T-helper 1 cell (primary cell): ENCODE measurements at regions not wholly inside any gene's neighbourhood (a gene's known extent, or its start where the extent isn't known, plus 50 kb on each side); places are given as distances from the start of the nearest gene placed in this dataset.
A peak's percentile ranks its signal among the peaks of the same experiment; 100 is the strongest.
"Not testable (repeated sequence)": the region's sequence is repeated elsewhere in the genome, so short reads cannot be mapped to it uniquely, and the experiment has no call there.

ENCODE experiments used
- DNase-seq, 5 donors: peaks; one replicate each; pipeline ENCODE4 v3.0.0-alpha.2; 2012 to 2020

- peak in 1 of 5 donors; percentile 24 for DNase-seq
Observed at GRCh38 chr5:15013654-15014463, 142.3 kb upstream of the ANKH start.

- no peak for DNase-seq
Observed at GRCh38 chr5:15012061-15012460, 140.5 kb upstream of the ANKH start.

GRCh38 chr5:15010936-15011335 lies 139.4 kb upstream of the ANKH start:
- no peak for DNase-seq

GRCh38 chr5:15009420-15009819 lies 137.8 kb upstream of the ANKH start:
- no peak for DNase-seq

GRCh38 chr5:15008921-15009320 lies 137.3 kb upstream of the ANKH start:
- no peak for DNase-seq

GRCh38 chr5:15008476-15008875 lies 136.9 kb upstream of the ANKH start:
- DNase-seq = no peak

GRCh38 chr5:15007646-15008045 lies 136.1 kb upstream of the ANKH start:
- no peak for DNase-seq

- DNase-seq = no peak
Observed at GRCh38 chr5:15004506-15004905, 132.9 kb upstream of the ANKH start.

GRCh38 chr5:15003511-15003920 lies 131.9 kb upstream of the ANKH start:
- peak in 4 of 5 donors; percentile 12 to 73 (median 37) for DNase-seq

- no peak for DNase-seq
Observed at GRCh38 chr5:15002791-15003190, 131.2 kb upstream of the ANKH start.

- no peak for DNase-seq
Observed at GRCh38 chr5:15002173-15002572, 130.6 kb upstream of the ANKH start.

GRCh38 chr5:15001517-15001916 lies 129.9 kb upstream of the ANKH start:
- no peak for DNase-seq

- DNase-seq = no peak
Observed at GRCh38 chr5:14998491-14998890, 126.9 kb upstream of the ANKH start.

- no peak for DNase-seq
Observed at GRCh38 chr5:14996997-14997396, 125.4 kb upstream of the ANKH start.

GRCh38 chr5:14995229-14995628 lies 123.7 kb upstream of the ANKH start:
- DNase-seq = no peak

- not testable (repeated sequence) for DNase-seq
Observed at GRCh38 chr5:14993459-14994133, 122.0 kb upstream of the ANKH start.

GRCh38 chr5:14992751-14993458 lies 121.3 kb upstream of the ANKH start:
- peak; percentile 13 to 83 (median 48) for DNase-seq

GRCh38 chr5:14988223-14988622 lies 116.6 kb upstream of the ANKH start:
- no peak for DNase-seq

- DNase-seq = no peak
Observed at GRCh38 chr5:14986413-14986812, 114.8 kb upstream of the ANKH start.

- DNase-seq = peak in 2 of 5 donors; percentile 5 to 18
Observed at GRCh38 chr5:14983666-14984441, 112.3 kb upstream of the ANKH start.

- no peak for DNase-seq
Observed at GRCh38 chr5:14980698-14981097, 109.1 kb upstream of the ANKH start.

- no peak for DNase-seq
Observed at GRCh38 chr5:14977058-14977685, 105.6 kb upstream of the ANKH start.
